IMR-90 (cell line): ENCODE measurements at regions not wholly inside any gene's neighbourhood (a gene's known extent, or its start where the extent isn't known, plus 50 kb on each side); places are given as distances from the start of the nearest gene placed in this dataset.

Source experiments
- ATAC-seq: fragments of 200-7000 bp; cut with Tn5 transposase; 2 replicates; pipeline ENCODE4 v1.9.1; 2020; ENCODE audit warnings: low read depth, mild to moderate bottlenecking, moderate library complexity
- BruUV-seq: library from RNA; stranded (reverse); fragments of 400-500 nt; replicated peaks from 2 replicates; lab custom pipeline; 2021; lab: Mats Ljungman, UMichigan
- CTCF ChIA-PET: fragments of 300-600 bp; formaldehyde crosslinking; extraction: SDS; loops from one replicate; lab custom pipeline; 2021; ENCODE audit warnings: antibody characterized with exemption; lab: Yijun Ruan, JAX
- POLR2A ChIA-PET: fragments of 300-600 bp; sonication (Branson Sonifier 250); formaldehyde crosslinking; loops from one replicate; lab custom pipeline; 2022; ENCODE audit warnings: antibody characterized with exemption; ENCODE audit not compliant: unreplicated experiment; lab: Charles Lee
- DNase-seq: peaks from one replicate; pipeline ENCODE4 v3.0.0; 2013
- H2AFZ ChIP-seq: replicated peaks from 2 replicates; pipeline ENCODE3; 2013; ENCODE audit warnings: low read length, mild to moderate bottlenecking; ENCODE audit not compliant: poor library complexity
- H2AK5ac ChIP-seq: 2 replicates; pipeline ENCODE4 v1.6.1; 2013; ENCODE audit warnings: low read depth, low read length, inconsistent platforms
- H2AK9ac ChIP-seq: replicated peaks from 2 replicates; pipeline ENCODE3; 2013; ENCODE audit warnings: mild to moderate bottlenecking, low read depth, low read length, moderate library complexity; ENCODE audit not compliant: poor library complexity
- H2BK120ac ChIP-seq: 2 replicates; pipeline ENCODE4 v1.6.1; 2013; ENCODE audit warnings: low read depth, low read length, inconsistent platforms
- H2BK15ac ChIP-seq: 3 replicates; pipeline ENCODE4 v1.6.1; 2013; ENCODE audit warnings: low read depth, low read length, inconsistent platforms
- H2BK20ac ChIP-seq: 2 replicates; pipeline ENCODE4 v1.6.1; 2013; ENCODE audit warnings: low read depth, mild to moderate bottlenecking, inconsistent platforms, low read length, moderate library complexity
- H2BK5ac ChIP-seq: 2 replicates; pipeline ENCODE4 v1.6.1; 2013; ENCODE audit warnings: mild to moderate bottlenecking, low read depth, low read length, inconsistent platforms; ENCODE audit not compliant: poor library complexity, severe bottlenecking
- H3K14ac ChIP-seq: replicated peaks from 2 replicates; pipeline ENCODE4 v1.6.1; 2013; ENCODE audit warnings: low read depth, low read length, inconsistent platforms
- H3K18ac ChIP-seq: 2 replicates; pipeline ENCODE4 v1.6.1; 2013; ENCODE audit warnings: low read depth, low read length, control low read depth
- H3K23ac ChIP-seq: 2 replicates; pipeline ENCODE4 v1.6.1; 2013; ENCODE audit warnings: low read depth, low read length, inconsistent platforms
- H3K27ac ChIP-seq: 2 replicates; pipeline ENCODE4 v1.5.1; 2013; ENCODE audit warnings: mild to moderate bottlenecking, control low read depth, low read length; ENCODE audit not compliant: insufficient read depth
- H3K27me3 ChIP-seq: 2 replicates; pipeline ENCODE4 v1.6.1; 2013; ENCODE audit warnings: low read length; ENCODE audit not compliant: control insufficient read depth, insufficient read depth
- H3K36me3 ChIP-seq: 2 replicates; pipeline ENCODE4 v1.6.1; 2013; ENCODE audit warnings: low read length, mixed read lengths; ENCODE audit not compliant: control insufficient read depth, insufficient read depth
- H3K4ac ChIP-seq: 2 replicates; pipeline ENCODE4 v1.6.1; 2013; ENCODE audit warnings: low read depth, low read length, inconsistent platforms
- H3K4me1 ChIP-seq: 2 replicates; pipeline ENCODE4 v1.6.1; 2013; ENCODE audit warnings: low read length, mixed read lengths; ENCODE audit not compliant: control insufficient read depth, insufficient read depth
- H3K4me2 ChIP-seq: 2 replicates; pipeline ENCODE4 v1.6.1; 2013; ENCODE audit warnings: low read depth, mild to moderate bottlenecking, control low read depth, low read length, moderate library complexity
- H3K4me3 ChIP-seq: 2 replicates; pipeline ENCODE4 v1.5.1; 2013; ENCODE audit warnings: low read depth, mild to moderate bottlenecking, control low read depth, low read length, moderate library complexity; ENCODE audit not compliant: insufficient read depth
- H3K56ac ChIP-seq: 2 replicates; pipeline ENCODE4 v1.6.1; 2013; ENCODE audit warnings: low read length, inconsistent platforms; ENCODE audit not compliant: insufficient read depth; ENCODE audit errors: extremely low read depth
- H3K79me1 ChIP-seq, 2 experiments: 2 replicates each; pipeline ENCODE4 v1.6.1; 2013; ENCODE audit warnings: low read length in 2 of 2, inconsistent platforms in 1 of 2, low read depth in 1 of 2
- H3K9ac ChIP-seq: 2 replicates; pipeline ENCODE4 v1.6.1; 2013; ENCODE audit warnings: low read depth, low read length, control low read depth
- H3K9me1 ChIP-seq: 2 replicates; pipeline ENCODE4 v1.6.1; 2013; ENCODE audit warnings: low read length, inconsistent platforms; ENCODE audit not compliant: insufficient read depth
- H3K9me3 ChIP-seq: 2 replicates; pipeline ENCODE4 v1.6.1; 2013; ENCODE audit warnings: low read length; ENCODE audit not compliant: control insufficient read depth, insufficient read depth
- H4K20me1 ChIP-seq: 2 replicates; pipeline ENCODE4 v1.6.1; 2013; ENCODE audit warnings: low read length, inconsistent platforms; ENCODE audit not compliant: insufficient read depth
- H4K5ac ChIP-seq: 2 replicates; pipeline ENCODE4 v1.6.1; 2013; ENCODE audit warnings: mild to moderate bottlenecking, low read depth, low read length, control low read depth
- H4K8ac ChIP-seq, 2 experiments: 2 replicates each; pipeline ENCODE4 v1.6.1; 2013; ENCODE audit warnings: low read depth in 2 of 2, low read length in 2 of 2, control low read depth in 1 of 2, inconsistent platforms in 1 of 2
- H4K91ac ChIP-seq: 2 replicates; pipeline ENCODE4 v1.6.1; 2013; ENCODE audit warnings: low read depth, low read length, inconsistent platforms; ENCODE audit not compliant: insufficient read depth
- FOS ChIP-seq: fragments of 150-350 bp; IDR thresholded peaks from 2 replicates; pipeline ENCODE4 v1.6.1; 2016; ENCODE audit warnings: low read depth, low read length
- RFX5 ChIP-seq: IDR thresholded peaks from 2 replicates; pipeline ENCODE4 v1.8.0; 2012; ENCODE audit warnings: low read depth, mild to moderate bottlenecking, low read length, moderate library complexity
- dilution Hi-C: fragments of 300-500 bp; cut with HindIII; formaldehyde crosslinking; loops from one replicate; pipeline ENCODE4 v1.14.3; 2018; ENCODE audit warnings: low sequenced_read_pairs; ENCODE audit not compliant: unreplicated experiment
- in situ Hi-C: fragments of 300-500 bp; cut with MboI; formaldehyde crosslinking; loops from 3 replicates; pipeline ENCODE4 v1.14.3; 2019; ENCODE audit warnings: low sequenced_read_pairs, inconsistent platforms, mixed read lengths
- intact Hi-C: fragments of 100-400 bp; cut with micrococcal nuclease; formaldehyde crosslinking; loops from 2 replicates; pipeline ENCODE4 v1.10.0; 2022

DNA sequence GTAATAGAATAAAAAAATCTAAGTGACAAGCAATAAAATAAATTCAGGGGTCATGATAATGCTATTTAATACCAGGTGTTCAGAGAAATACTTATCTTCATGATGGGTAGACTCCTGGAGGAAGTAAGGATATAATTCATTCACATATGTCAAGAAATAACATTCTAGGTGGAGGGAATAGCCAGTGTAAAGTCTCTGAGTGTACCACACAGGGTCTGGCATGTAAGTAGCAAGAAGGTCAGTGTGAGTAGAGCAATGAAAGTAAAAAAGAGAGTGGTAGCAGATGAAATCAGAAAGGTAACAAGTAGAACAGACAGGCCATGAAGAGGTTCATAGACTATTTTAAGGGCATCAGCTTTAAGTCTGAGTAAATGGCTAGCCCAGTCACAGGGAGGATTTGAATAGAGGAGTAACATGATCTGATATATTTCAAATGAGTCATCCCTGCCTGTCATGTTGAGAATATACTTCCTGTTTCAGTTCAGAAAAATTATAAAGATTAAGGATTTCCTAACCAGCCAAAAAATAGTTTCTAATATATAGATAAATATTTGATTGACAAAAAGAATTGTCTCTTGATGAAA is 519.9 kb downstream of the C12orf50 start:
- ChIA-PET CTCF (interaction anchor here (0.7 kb wide), 2 partner anchors 69 to 796 kb away, joined by 3 read pairs; no protein-coding TSS in a partner anchor), POLR2A (no interaction called here)
- Histone ChIP-seq H3K27me3 (no peaks in the 10 kb centered on the region), H3K79me1 (no peaks in the 10 kb centered on the region), H3K18ac (no peak overlapping the region), H3K56ac (0 out of 2 replicates have a peak overlapping the region, but pooled peaks have one; percentile 19), H3K36me3 (no peaks in the 10 kb centered on the region), H3K9ac (no peak overlapping the region), H4K91ac (no peak overlapping the region), H2AFZ (no peak overlapping the region), H3K4ac (no peak overlapping the region), H3K9me3 (no peaks in the 10 kb centered on the region), H3K14ac (peak overlapping the region; percentile 87; the same call in 1 of the 2 replicates), H2AK5ac (no peak overlapping the region), H2BK15ac (0 out of 3 replicates have a peak overlapping the region, but pooled peaks have one; percentile 19), H4K20me1 (no peaks in the 10 kb centered on the region), H2BK20ac (no peak overlapping the region), H3K4me1 (peaks cover 2% of the 10 kb centered on the region; the same call in 1 of the 2 replicates), H3K4me2 (peak overlapping the region; percentile 22; the same call in 1 of the 2 replicates), H2AK9ac (no peak overlapping the region), H3K9me1 (no peaks in the 10 kb centered on the region), H3K23ac (no peak overlapping the region), H3K4me3 (no peak overlapping the region), H2BK5ac (no peak overlapping the region), H4K5ac (no peak overlapping the region), H4K8ac (no peak overlapping the region), H2BK120ac (no peak overlapping the region), H3K27ac (no peak overlapping the region)
- intact Hi-C loops = loop anchor here (10.0 kb wide), 1 partner anchor 335 kb away; no protein-coding TSS in a partner anchor
- ATAC-seq (peak; percentile 86), DNase-seq (peak; percentile 81)
- TF ChIP-seq RFX5 = no peak
- TF ChIP-seq FOS = peak; percentile 66
- BruUV-seq = no TSS peak
- dilution Hi-C loops = no loop called here
- in situ Hi-C loops = no loop called here
